ENCODE measurements at regions not wholly inside any gene's neighbourhood (a gene's known extent, or its start where the extent isn't known, plus 50 kb on each side); places are given as distances from the start of the nearest gene placed in this dataset.

DNA sequence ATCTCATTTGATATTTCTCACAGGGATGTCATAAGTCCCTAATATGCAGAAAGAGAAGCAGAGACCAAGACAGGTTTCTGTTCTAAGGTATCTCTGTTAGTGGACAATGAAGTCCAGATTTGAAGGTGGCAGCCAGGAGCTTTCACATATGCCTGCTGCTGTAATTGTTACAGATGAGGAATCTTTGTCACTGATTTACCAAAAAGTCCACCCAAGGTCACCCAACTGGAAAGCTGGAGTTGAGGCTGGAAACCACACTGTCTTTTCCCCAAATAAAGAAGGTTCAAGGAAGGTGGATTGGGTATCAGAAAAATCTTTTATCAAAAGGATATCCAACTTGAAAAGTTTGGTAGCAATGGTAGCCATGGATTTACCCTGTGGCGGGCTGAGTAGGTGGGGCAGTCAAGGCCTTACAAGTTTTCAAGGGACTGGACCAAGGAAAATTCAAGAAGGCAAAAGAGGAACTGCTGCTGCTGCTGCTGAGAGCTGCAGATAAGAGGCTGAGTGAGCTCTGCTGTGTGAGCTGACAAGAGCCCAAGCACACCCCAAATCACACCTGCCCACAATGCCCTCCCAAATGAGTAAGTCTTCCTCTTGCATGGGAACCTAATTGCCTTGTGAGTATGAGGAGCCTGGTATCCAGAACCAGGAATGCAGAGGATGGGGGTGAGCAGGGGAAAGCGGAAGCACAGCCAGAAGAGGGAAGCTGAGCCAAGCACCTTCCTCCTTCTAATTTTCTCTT, 241.2 kb downstream of the ANAPC1 start:
- ATAC-seq = peak; percentile 73
- H3K27me3 ChIP-seq = no peaks in the 10 kb centered on the region
- TF ChIP-seq, protein P1, sequence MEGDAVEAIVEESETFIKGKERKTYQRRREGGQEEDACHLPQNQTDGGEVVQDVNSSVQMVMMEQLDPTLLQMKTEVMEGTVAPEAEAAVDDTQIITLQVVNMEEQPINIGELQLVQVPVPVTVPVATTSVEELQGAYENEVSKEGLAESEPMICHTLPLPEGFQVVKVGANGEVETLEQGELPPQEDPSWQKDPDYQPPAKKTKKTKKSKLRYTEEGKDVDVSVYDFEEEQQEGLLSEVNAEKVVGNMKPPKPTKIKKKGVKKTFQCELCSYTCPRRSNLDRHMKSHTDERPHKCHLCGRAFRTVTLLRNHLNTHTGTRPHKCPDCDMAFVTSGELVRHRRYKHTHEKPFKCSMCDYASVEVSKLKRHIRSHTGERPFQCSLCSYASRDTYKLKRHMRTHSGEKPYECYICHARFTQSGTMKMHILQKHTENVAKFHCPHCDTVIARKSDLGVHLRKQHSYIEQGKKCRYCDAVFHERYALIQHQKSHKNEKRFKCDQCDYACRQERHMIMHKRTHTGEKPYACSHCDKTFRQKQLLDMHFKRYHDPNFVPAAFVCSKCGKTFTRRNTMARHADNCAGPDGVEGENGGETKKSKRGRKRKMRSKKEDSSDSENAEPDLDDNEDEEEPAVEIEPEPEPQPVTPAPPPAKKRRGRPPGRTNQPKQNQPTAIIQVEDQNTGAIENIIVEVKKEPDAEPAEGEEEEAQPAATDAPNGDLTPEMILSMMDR (IDR thresholded peaks at IDR 0.05) = no peak
- DNase-seq = no peak
- peaks cover 9% of the 10 kb centered on the region for H3K9me3 ChIP-seq
- H3K27ac ChIP-seq = no peak overlapping the region
- no peaks in the 10 kb centered on the region for H3K4me1 ChIP-seq
- intact Hi-C loops (cut with DNase I) = no loop called here
- H3K4me3 ChIP-seq = no peak overlapping the region
- no peaks in the 10 kb centered on the region for H3K36me3 ChIP-seq

DNA sequence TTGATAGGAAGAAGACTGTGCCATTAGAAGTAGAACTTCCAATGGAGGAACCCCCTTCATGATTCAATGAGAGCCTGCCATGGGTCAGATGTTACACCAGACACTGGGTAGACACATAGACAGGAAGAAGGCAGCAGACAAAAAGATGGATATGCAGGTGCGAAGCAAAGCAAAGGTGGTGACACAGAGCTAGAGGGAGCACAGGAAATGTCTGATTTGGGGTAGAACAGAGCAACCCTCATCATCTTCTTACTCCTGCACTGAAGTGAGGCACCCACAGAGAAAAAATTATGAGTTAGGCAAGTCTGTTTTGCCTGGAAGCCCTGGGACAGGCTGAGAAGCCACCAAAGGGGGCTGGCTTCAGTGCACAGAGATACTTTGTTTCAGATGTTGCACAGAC, 240.2 kb downstream of the ANAPC1 start:
- TF ChIP-seq, protein P1 (IDR thresholded peaks at IDR 0.05) = no peak
- no peak overlapping the region for H3K27ac ChIP-seq
- intact Hi-C loops (cut with DNase I) = no loop called here
- ATAC-seq (no peak), DNase-seq (no peak)
- H3K9me3 ChIP-seq = peaks cover 9% of the 10 kb centered on the region
- H3K36me3 ChIP-seq = no peaks in the 10 kb centered on the region
- H3K4me1 ChIP-seq = no peaks in the 10 kb centered on the region
- no peak overlapping the region for H3K4me3 ChIP-seq
- no peaks in the 10 kb centered on the region for H3K27me3 ChIP-seq

DNA sequence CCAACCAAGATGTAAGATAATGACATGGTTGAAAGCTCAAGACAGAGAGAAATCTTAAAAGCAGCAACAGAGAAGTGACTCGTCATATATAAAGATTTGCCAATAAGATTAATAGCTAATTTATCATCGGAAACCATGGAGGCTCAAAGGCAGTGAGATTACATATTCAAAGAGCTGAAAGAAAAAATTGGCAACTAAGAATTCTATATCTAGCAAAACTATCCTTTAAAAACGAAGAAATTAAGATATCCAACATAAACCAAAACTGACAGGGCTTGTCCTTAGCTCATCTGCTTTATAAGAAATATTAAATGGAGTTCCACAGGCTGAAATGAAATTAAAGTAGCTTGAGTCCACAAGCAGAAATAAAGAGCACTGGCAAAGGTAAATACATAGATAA, 236.6 kb downstream of the ANAPC1 start:
- no peak for DNase-seq
- H3K9me3 ChIP-seq = peaks cover 9% of the 10 kb centered on the region
- intact Hi-C loops (cut with DNase I) = no loop called here

DNA sequence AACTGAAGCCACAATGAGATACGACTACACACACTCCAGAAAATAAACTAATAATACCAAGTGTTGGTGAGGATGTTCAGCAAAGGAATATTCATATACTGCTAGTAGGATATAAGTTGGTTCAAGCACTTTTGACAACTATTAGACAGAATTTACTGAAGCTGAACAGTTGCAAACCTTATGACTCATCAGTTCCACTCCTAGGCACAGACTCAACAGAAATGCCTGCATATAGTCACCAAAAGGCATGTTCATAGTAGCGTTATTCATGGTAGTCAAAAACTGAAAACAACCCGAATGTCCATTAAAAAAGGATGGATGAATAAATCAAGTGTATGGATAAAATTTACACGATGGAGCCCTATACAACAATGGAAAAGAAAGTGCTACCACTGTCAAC, 232.0 kb downstream of the ANAPC1 start:
- Histone ChIP-seq H3K9me3 (peaks cover 4% of the 10 kb centered on the region), H3K27ac (no peak overlapping the region), H3K4me1 (no peaks in the 10 kb centered on the region), H3K4me3 (no peak overlapping the region), H3K27me3 (no peaks in the 10 kb centered on the region), H3K36me3 (no peaks in the 10 kb centered on the region)
- DNase-seq = no peak
- no peak for ATAC-seq
- TF ChIP-seq, protein P1 (IDR thresholded peaks at IDR 0.05) = no peak
- intact Hi-C loops (cut with DNase I) = no loop called here

More for the DNA sequence above, 236.6 kb downstream of the ANAPC1 start:
- Histone ChIP-seq H3K27ac (no peak overlapping the region), H3K4me3 (no peak overlapping the region), H3K27me3 (no peaks in the 10 kb centered on the region), H3K4me1 (no peaks in the 10 kb centered on the region), H3K36me3 (no peaks in the 10 kb centered on the region)
- ATAC-seq = no peak
- TF ChIP-seq, protein P1 (IDR thresholded peaks at IDR 0.05) = no peak

DNA sequence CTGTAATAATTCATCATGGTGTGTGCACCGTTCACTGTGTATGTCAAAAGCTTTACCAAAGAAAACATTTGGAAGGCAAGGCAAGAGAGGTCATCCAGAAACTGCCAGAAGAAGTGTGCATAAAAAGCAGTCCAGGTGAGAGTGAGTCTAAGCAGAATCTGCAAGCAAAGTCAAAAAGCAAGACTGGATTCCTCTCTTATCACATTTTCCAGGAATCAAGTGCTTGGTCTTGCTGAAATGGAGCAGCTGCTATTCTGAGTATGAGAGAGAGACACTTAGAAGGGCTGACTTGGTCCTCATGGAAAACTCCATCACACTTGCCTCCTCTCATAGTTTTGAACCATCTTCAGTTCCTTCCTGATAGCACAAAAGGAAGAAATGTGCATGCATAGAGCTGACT, 231.3 kb downstream of the ANAPC1 start:
- peak; percentile 68 for ATAC-seq

More for the DNA sequence above, 231.3 kb downstream of the ANAPC1 start:
- Histone ChIP-seq H3K27me3 (no peaks in the 10 kb centered on the region), H3K4me3 (no peak overlapping the region), H3K27ac (no peak overlapping the region), H3K9me3 (no peaks in the 10 kb centered on the region), H3K4me1 (no peaks in the 10 kb centered on the region), H3K36me3 (no peaks in the 10 kb centered on the region)
- intact Hi-C loops (cut with DNase I) = no loop called here
- TF ChIP-seq, protein P1 (IDR thresholded peaks at IDR 0.05) = no peak
- DNase-seq = no peak

All from upper lobe of right lung (tissue), 1 donor.